ENCODE measurements at regions not wholly inside any gene's neighbourhood (a gene's known extent, or its start where the extent isn't known, plus 50 kb on each side); places are given as distances from the start of the nearest gene placed in this dataset.

- no peak for ATAC-seq
- H3K4me3 ChIP-seq: no peak overlapping the region
- no peaks in the 10 kb centered on the region for H3K36me3 ChIP-seq (replicated peaks in 1 of 2; ENCODE audit: insufficient read depth in 1 of 2, low read depth in 2 of 2)
- TF ChIP-seq POLR2A (IDR thresholded peaks at IDR 0.05) (no peak), CTCF (IDR thresholded peaks at IDR 0.05) (no peak)
- peaks cover 15% of the 10 kb centered on the region for H3K4me1 ChIP-seq
- WGBS, 2 donors: 94 to 96% methylated on average over 5 of the region's 5 CpGs
- no peaks in the 10 kb centered on the region for H3K27me3 ChIP-seq
- no peaks in the 10 kb centered on the region for H3K9me3 ChIP-seq
- no peak overlapping the region for H3K27ac ChIP-seq
- intact Hi-C loops (cut with DNase I): no loop called here
- no peak for DNase-seq
Measured at GRCh38 chr5:112016980-112017379, 260.0 kb upstream of the NREP start.

- Histone ChIP-seq H3K4me1 (peaks cover 19% of the 10 kb centered on the region), H3K4me3 (no peak overlapping the region), H3K36me3 (replicated peaks in 1 of 2; ENCODE audit: insufficient read depth in 1 of 2, low read depth in 2 of 2) (no peaks in the 10 kb centered on the region), H3K27me3 (no peaks in the 10 kb centered on the region), H3K27ac (no peak overlapping the region), H3K9me3 (no peaks in the 10 kb centered on the region)
- no peak for DNase-seq
- intact Hi-C loops (cut with DNase I): no loop called here
- TF ChIP-seq CTCF (IDR thresholded peaks at IDR 0.05) (no peak), POLR2A (IDR thresholded peaks at IDR 0.05) (no peak)
- no peak for ATAC-seq
Measured at GRCh38 chr5:112014783-112015395, 257.9 kb upstream of the NREP start.

GRCh38 chr5:112013660-112014059 lies 256.7 kb upstream of the NREP start:
- no peak for DNase-seq
- Histone ChIP-seq H3K4me3 (no peak overlapping the region), H3K27me3 (no peaks in the 10 kb centered on the region), H3K4me1 (peaks cover 19% of the 10 kb centered on the region), H3K27ac (no peak overlapping the region), H3K9me3 (no peaks in the 10 kb centered on the region), H3K36me3 (replicated peaks in 1 of 2; ENCODE audit: insufficient read depth in 1 of 2, low read depth in 2 of 2) (no peaks in the 10 kb centered on the region)
- ATAC-seq: no peak
- intact Hi-C loops (cut with DNase I): no loop called here
- TF ChIP-seq CTCF (IDR thresholded peaks at IDR 0.05): no peak
- TF ChIP-seq POLR2A (IDR thresholded peaks at IDR 0.05): no peak

- Histone ChIP-seq H3K9me3 (no peaks in the 10 kb centered on the region), H3K27me3 (no peaks in the 10 kb centered on the region), H3K4me1 (peaks cover 19% of the 10 kb centered on the region), H3K4me3 (no peak overlapping the region), H3K36me3 (replicated peaks in 1 of 2; ENCODE audit: insufficient read depth in 1 of 2, low read depth in 2 of 2) (no peaks in the 10 kb centered on the region), H3K27ac (no peak overlapping the region)
- 4 to 6% methylated on average over 1 of the region's 1 CpG for WGBS, 2 donors
- ATAC-seq: peak; percentile 70
- intact Hi-C loops (cut with DNase I): no loop called here
- TF ChIP-seq CTCF (IDR thresholded peaks at IDR 0.05): no peak
- TF ChIP-seq POLR2A (IDR thresholded peaks at IDR 0.05): no peak
- DNase-seq: peak in 3 of 4 donors; percentile 13 to 38 (median 24)
Measured at GRCh38 chr5:112012104-112012503, 255.1 kb upstream of the NREP start.

- Histone ChIP-seq H3K4me3 (no peak overlapping the region), H3K27ac (no peak overlapping the region), H3K9me3 (no peaks in the 10 kb centered on the region), H3K36me3 (replicated peaks in 1 of 2; ENCODE audit: insufficient read depth in 1 of 2, low read depth in 2 of 2) (no peaks in the 10 kb centered on the region), H3K4me1 (peaks cover 19% of the 10 kb centered on the region), H3K27me3 (no peaks in the 10 kb centered on the region)
- TF ChIP-seq POLR2A (IDR thresholded peaks at IDR 0.05) (no peak), CTCF (IDR thresholded peaks at IDR 0.05) (no peak)
- ATAC-seq (no peak), DNase-seq (no peak)
- 82 to 98% methylated on average over 3 of the region's 3 CpGs for WGBS, 2 donors
- intact Hi-C loops (cut with DNase I): no loop called here
Measured at GRCh38 chr5:112010475-112010874, 253.5 kb upstream of the NREP start.
